Kidney (tissue), 13 donors: ENCODE measurements at regions not wholly inside any gene's neighbourhood (a gene's known extent, or its start where the extent isn't known, plus 50 kb on each side); places are given as distances from the start of the nearest gene placed in this dataset.

Experiments used
- DNase-seq, 5 donors: peaks; one replicate each; pipeline ENCODE4 v3.0.0-alpha.2; 2013 to 2020
- FAIRE-seq: peaks from 2 replicates; lab custom pipeline; 2012; peaks lifted over from hg19 to GRCh38; lab: Jason Lieb, UNC
- H3K27ac ChIP-seq, 2 donors: one replicate each; pipeline ENCODE4 v1.7.0; 2013; ENCODE audit warnings: low read depth in 2 of 2, low read length in 2 of 2, inconsistent platforms in 1 of 2
- H3K27me3 ChIP-seq: one replicate; pipeline ENCODE4 v1.7.1; 2013; ENCODE audit warnings: low read length, inconsistent platforms; ENCODE audit not compliant: control insufficient read depth, insufficient read depth
- H3K36me3 ChIP-seq, 3 donors: one replicate each; pipeline versions ENCODE4 v1.7.0 to v1.7.1; 2013; ENCODE audit warnings: low read length in 3 of 3, control low read depth in 1 of 3, inconsistent platforms in 1 of 3; ENCODE audit not compliant: insufficient read depth in 3 of 3, control insufficient read depth in 2 of 3
- H3K4me1 ChIP-seq, 3 donors: one replicate each; pipeline versions ENCODE4 v1.7.0 to v1.7.1; 2013; ENCODE audit warnings: low read length in 3 of 3, inconsistent platforms in 1 of 3, low read depth in 1 of 3; ENCODE audit not compliant: control insufficient read depth in 2 of 3, insufficient read depth in 2 of 3
- H3K4me3 ChIP-seq, 3 donors: one replicate each; pipeline versions ENCODE4 v1.7.0 to v1.8.1; 2013; ENCODE audit warnings: low read length in 3 of 3, control low read depth in 1 of 3, inconsistent platforms in 1 of 3
- H3K9ac ChIP-seq, 3 donors: one replicate each; pipeline versions ENCODE4 v1.7.0 to v1.7.1; 2013; ENCODE audit warnings: low read length in 3 of 3, control low read depth in 1 of 3, inconsistent platforms in 1 of 3
- H3K9me3 ChIP-seq, 3 donors: one replicate each; pipeline versions ENCODE4 v1.7.0 to v1.7.1; 2013; ENCODE audit warnings: low read length in 3 of 3, control low read depth in 1 of 3, inconsistent platforms in 1 of 3; ENCODE audit not compliant: control insufficient read depth in 2 of 3, insufficient read depth in 1 of 3
- intact Hi-C: fragments of 100-400 bp; cut with DNase I; formaldehyde crosslinking; loops from one replicate; pipeline ENCODE4 v1.11.1; 2022
- TF ChIP-seq, protein P1 (sequence below): IDR thresholded peaks from 3 replicates; pipeline ENCODE4 v1.5.1; 2012; ENCODE audit warnings: mild to moderate bottlenecking, moderate library complexity, borderline replicate concordance; ENCODE audit not compliant: insufficient read depth; ENCODE audit errors: extremely low read depth
- donor health status: control.
- donor health status: control.
- donor health status: control.
- donor health status: control.
- donor health status: control.
- donor health status: DM: yes; HTN: yes; CAD: no.
- donor health status: Normal renal cell carcinoma (clear cell type).

- H3K9ac ChIP-seq: no peak overlapping the region
- H3K4me1 ChIP-seq: no peaks in the 10 kb centered on the region
- no peak overlapping the region for H3K4me3 ChIP-seq
- no peak overlapping the region for H3K27ac ChIP-seq
- TF ChIP-seq, protein P1, sequence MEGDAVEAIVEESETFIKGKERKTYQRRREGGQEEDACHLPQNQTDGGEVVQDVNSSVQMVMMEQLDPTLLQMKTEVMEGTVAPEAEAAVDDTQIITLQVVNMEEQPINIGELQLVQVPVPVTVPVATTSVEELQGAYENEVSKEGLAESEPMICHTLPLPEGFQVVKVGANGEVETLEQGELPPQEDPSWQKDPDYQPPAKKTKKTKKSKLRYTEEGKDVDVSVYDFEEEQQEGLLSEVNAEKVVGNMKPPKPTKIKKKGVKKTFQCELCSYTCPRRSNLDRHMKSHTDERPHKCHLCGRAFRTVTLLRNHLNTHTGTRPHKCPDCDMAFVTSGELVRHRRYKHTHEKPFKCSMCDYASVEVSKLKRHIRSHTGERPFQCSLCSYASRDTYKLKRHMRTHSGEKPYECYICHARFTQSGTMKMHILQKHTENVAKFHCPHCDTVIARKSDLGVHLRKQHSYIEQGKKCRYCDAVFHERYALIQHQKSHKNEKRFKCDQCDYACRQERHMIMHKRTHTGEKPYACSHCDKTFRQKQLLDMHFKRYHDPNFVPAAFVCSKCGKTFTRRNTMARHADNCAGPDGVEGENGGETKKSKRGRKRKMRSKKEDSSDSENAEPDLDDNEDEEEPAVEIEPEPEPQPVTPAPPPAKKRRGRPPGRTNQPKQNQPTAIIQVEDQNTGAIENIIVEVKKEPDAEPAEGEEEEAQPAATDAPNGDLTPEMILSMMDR: no peak
- DNase-seq (no peak), FAIRE-seq (no peak)
- H3K9me3 ChIP-seq: no peaks in the 10 kb centered on the region
- intact Hi-C loops: no loop called here
- H3K27me3 ChIP-seq: no peaks in the 10 kb centered on the region
- no peaks in the 10 kb centered on the region for H3K36me3 ChIP-seq
These were observed 184.0 kb downstream of the EBLN2 start for GRCh38 chr3:73245459-73245858.

DNA sequence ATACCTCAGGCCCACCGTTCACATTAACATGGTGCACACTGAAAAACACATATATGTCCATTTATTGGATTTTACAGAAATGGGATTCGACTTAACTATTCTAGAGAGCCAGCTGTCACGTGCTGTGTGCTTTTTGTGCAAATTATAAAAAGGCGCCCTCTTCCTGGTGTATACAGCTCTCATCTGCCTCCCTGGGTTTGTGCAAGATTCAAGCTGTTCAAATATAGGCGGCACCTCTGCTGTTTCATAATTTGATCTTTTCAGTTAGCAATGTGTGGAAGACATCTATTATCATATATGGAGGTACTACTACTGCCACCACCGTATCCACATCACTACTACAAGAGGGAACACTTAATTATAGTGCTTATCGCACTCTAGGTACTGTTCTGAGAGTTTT, 187.6 kb downstream of the EBLN2 start:
- intact Hi-C loops: no loop called here
- TF ChIP-seq, protein P1: no peak
- Histone ChIP-seq H3K9me3 (no peaks in the 10 kb centered on the region), H3K27me3 (no peaks in the 10 kb centered on the region), H3K4me1 (no peaks in the 10 kb centered on the region), H3K36me3 (no peaks in the 10 kb centered on the region), H3K9ac (no peak overlapping the region), H3K27ac (no peak overlapping the region), H3K4me3 (no peak overlapping the region)
- no peak for DNase-seq
- no peak for FAIRE-seq

- H3K27ac ChIP-seq: no peak overlapping the region
- no peaks in the 10 kb centered on the region for H3K36me3 ChIP-seq
- intact Hi-C loops: no loop called here
- FAIRE-seq (no peak), DNase-seq (no peak)
- H3K27me3 ChIP-seq: no peaks in the 10 kb centered on the region
- H3K9me3 ChIP-seq: no peaks in the 10 kb centered on the region
- TF ChIP-seq, protein P1: no peak
- H3K9ac ChIP-seq: no peak overlapping the region
- H3K4me1 ChIP-seq: no peaks in the 10 kb centered on the region
- no peak overlapping the region for H3K4me3 ChIP-seq
These were observed 192.6 kb downstream of the EBLN2 start for GRCh38 chr3:73254062-73254461.

DNA sequence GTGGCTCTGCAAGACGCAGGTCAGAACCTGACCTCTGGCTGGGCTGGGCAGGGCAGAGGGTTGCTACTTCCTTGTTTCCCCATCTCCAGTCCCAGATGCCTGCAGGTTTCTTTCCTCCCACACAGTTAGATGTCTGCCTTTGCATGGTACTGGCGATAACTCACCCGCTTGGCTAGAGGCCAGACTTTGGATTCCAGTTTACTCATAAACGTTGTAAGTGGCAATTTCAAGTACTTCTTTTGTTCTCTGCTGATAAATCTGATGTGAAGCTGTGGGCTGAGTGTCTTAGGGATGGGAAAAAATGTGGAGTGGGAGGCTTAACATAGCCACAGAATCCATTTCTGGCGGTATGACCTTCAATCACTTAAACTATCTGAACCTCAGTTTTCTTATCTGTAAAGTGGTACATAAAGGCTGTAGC, 194.2 kb downstream of the EBLN2 start:
- TF ChIP-seq, protein P1: no peak
- FAIRE-seq: no peak
- H3K4me1 ChIP-seq: no peaks in the 10 kb centered on the region
- no peak overlapping the region for H3K4me3 ChIP-seq
- peak in 4 of 5 donors; percentile 40 to 76 (median 58) for DNase-seq
- no peak overlapping the region for H3K9ac ChIP-seq
- no peaks in the 10 kb centered on the region for H3K27me3 ChIP-seq
- intact Hi-C loops: no loop called here
- H3K27ac ChIP-seq: no peak overlapping the region
- no peaks in the 10 kb centered on the region for H3K36me3 ChIP-seq
- H3K9me3 ChIP-seq: no peaks in the 10 kb centered on the region
